NOMO-1 treated with DMSO at 0.1 percent for 48 hours (cell line): ENCODE measurements at regions not wholly inside any gene's neighbourhood (a gene's known extent, or its start where the extent isn't known, plus 50 kb on each side); places are given as distances from the start of the nearest gene placed in this dataset.
"Not testable (repeated sequence)": the region's sequence is repeated elsewhere in the genome, so short reads cannot be mapped to it uniquely, and the experiment has no call there.

Experiments used
- DNase-seq: peaks from one replicate; lab custom pipeline; 2025; ENCODE audit not compliant: unreplicated experiment; lab: John Stamatoyannopoulos, UW

- DNase-seq: no peak
Measured at GRCh38 chr17:36842231-36842819, 95.0 kb upstream of the LHX1 start.

DNA sequence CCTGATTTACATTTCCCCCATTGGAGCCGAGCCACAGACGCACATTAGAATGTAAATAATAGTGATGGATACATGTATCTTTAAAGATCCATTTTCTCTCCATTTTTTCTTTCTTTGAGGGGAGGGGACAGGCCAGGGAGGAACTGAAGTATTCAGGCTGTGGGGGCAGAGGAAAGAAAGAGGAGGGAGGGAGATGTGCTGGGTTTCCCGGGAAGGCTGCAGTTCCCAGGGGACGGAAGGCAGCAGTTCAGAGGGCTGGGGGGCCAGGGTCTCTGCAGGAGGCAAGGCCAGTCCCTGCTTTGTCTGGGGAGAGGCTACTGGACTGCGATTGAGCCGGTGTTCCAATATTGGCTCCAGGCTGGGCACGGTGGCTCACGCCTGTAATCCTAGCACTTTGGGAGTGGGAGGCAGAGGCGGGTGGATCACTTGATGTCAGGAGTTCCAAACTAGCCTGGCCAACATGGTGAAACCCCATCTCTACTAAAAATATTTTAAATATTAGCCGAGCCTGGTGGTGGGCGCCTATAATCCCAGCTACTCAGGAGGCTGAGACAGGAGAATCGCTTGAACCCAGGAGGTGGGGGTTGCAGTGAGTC, 94.2 kb upstream of the LHX1 start:
- DNase-seq: no peak

DNA sequence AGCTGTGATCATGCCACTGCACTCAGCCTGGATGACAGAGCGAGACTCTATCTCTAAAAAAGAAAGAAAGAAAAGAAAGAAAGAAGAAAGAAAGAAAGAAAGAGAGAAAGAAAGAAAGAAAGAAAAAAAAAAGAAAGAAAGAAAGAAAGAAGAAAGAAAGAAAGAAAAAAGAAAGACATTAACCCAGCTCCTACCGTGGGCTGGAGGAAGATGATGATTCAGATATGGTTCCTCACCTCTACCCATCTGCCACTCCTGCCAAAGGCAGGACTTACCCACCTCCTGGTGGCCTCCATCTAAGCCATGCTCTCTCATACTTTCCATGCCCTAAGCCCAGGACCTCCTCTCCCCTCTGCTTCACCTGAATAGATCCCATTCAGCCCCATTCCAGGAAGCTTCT, 93.3 kb upstream of the LHX1 start:
- no peak for DNase-seq

DNA sequence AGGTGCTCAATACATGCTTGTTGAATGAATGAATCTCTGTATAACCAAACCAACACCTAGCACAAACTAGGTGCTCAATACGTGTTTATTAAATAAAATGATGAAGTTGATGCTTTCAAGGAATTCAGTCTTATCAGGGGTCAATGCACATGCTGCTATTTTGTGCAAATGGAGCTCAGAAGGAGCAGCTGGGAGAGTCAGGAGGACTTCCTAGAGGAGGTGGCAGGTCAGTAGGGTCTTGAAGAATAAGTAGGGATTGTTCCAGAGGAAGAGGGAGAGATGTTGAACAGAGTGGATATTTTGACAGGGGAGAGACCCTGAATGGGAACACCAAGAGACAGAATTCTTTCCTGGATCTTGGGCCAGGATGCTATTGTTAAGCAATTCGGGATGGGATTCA, 92.7 kb upstream of the LHX1 start:
- no peak for DNase-seq

- DNase-seq: no peak
Measured at GRCh38 chr17:36845916-36846315, 91.4 kb upstream of the LHX1 start.

GRCh38 chr17:36846410-36847292, 90.6 kb upstream of the LHX1 start:
- no peak for DNase-seq

- no peak for DNase-seq
Measured at GRCh38 chr17:36848008-36848902, 89.0 kb upstream of the LHX1 start.

DNA sequence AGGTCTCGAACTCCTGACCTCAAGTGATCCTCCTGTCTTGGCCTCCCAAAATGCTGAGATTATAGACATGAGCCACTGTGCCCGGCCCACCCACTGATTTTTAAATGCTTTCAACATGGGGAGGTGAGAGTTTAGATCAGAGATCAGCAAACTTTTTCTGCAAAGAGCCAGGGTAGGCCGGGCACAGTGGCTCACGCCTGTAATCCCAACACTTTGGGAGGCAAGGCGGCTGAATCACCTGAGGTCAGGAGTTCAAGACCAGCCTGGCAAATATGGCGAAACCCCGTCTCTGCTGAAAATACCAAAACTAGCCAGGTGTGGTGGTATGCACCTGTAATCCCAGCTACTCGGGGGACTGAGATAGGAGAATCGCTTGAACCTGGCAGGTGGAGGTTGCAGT, 88.3 kb upstream of the LHX1 start:
- DNase-seq: not testable (repeated sequence)

DNA sequence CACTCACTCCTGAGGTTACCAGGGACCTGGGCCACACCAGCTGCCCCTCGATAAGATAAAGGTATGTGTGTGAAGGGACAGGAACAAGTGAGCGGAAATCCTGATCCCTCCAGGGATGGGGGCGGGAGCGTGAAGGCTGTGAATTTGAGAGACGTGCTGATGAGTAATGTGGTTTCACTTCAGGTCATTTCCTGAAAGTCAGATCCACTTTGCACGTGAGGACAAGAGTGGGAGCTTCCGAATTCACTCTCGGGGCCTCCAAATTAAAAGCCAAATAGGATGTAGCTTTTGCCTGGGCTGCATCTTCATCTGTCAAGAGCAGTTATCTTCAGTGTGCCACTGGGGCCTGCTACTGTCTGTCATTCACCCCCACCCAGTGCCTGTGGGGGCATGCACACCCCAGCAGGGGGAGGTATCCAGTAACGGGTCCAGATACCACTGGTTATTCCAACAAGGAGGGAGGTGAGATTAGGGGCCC, 87.4 kb upstream of the LHX1 start:
- peak; percentile 48 for DNase-seq

DNA sequence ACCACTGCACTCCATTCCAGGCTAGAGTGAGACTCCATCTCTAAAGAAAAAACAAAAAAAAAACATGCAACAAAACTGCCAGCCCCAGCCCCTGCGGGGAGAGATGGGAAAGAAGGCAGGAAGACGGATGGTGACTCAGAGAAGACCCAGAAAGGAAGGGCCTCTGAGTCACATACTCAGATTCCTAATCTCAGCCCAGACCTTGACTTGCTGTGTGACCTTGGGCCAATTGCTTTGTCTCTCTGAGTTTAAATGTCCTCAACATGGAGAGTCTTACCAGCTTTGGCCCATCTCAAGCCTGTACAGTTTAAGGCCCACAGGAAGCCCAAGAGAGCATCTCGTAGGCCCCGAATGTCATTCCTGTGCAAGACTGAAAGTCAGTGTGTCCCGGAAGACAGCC, 86.5 kb upstream of the LHX1 start:
- DNase-seq: no peak

DNA sequence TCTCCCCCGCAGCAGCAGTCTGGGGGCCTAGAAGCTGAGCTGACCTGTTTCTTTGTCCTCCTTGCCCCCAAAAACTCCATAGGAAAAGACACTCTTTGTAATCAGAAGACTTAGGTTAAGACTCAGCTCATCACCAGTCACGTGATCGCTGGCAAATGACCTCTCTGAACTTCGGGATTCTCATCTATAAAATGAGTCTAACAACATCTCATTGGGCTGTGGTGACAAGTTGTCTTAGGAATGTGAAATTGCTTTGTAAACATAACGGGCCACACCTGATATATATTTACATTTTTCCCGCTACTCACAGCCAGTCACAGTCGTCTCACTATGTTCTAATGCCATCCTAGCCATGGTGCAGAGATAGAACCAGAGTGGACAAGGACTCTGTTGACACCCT, 86.0 kb upstream of the LHX1 start:
- DNase-seq: no peak

- DNase-seq: not testable (repeated sequence)
Measured at GRCh38 chr17:36852478-36852877, 84.8 kb upstream of the LHX1 start.

DNA sequence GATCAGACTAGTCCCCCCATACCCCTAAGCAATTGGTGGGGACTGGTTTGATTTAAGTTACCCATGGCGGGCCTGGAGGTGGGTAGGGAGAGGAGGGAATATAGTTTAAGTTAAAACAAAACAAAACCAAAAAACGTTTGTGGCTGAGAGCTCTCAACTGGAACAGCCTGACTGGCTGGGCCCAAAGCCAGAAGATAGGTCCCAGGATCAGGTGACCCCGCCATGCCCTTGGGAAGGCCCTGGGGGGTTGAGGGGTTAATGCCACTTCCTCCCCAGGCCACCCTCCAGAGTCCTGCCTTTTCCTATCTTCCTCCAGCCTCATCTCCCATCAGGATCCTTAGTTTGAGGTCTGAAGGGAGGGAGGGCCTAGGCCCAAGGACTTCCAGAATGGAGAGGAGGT, 82.3 kb upstream of the LHX1 start:
- no peak for DNase-seq

DNA sequence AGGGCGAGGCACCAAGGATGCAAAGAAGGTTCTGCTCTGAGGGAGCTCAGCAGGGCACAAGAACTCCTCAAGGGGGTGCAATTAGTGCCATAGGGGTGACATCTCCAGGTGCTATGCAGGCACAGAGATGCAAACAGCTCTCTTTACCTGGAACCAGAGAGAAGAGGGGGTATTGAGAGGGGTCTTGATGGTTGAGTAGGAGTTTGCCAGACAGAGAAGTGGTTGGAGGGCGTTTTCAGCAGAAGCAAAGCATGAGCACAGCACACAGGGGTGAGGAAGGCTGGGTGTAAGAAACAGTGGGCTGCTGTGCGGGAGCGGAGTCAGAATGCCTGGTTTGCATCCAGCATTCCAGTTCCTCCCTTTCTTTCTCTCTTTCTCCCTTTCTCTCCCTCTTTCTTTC, 81.8 kb upstream of the LHX1 start:
- no peak for DNase-seq

- DNase-seq: no peak
Measured at GRCh38 chr17:36856222-36856621, 81.1 kb upstream of the LHX1 start.

DNA sequence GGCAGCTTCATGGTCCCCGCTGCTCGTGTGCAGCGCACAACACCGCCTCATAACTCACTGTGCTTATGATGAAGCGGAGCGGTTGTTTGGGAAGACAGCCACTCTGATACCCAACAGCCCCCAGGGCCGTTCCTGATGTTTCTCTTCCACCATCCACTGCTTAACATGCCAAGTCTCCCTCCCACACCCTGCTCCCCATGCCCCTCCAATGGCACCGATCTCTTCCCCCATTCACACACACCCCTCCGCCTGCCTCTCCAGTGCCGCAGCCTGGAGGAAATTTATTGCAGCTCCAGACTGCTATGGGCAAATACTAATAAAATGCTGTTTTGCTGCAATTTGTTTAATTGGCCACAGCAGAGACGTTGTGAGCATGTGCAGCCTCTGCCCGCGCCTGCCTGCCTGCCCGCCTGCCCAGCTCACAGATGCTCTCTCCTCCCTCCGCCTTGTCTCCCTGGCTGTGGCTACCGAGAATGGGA, 80.3 kb upstream of the LHX1 start:
- DNase-seq: no peak

GRCh38 chr17:36857698-36858097, 79.6 kb upstream of the LHX1 start:
- no peak for DNase-seq

DNA sequence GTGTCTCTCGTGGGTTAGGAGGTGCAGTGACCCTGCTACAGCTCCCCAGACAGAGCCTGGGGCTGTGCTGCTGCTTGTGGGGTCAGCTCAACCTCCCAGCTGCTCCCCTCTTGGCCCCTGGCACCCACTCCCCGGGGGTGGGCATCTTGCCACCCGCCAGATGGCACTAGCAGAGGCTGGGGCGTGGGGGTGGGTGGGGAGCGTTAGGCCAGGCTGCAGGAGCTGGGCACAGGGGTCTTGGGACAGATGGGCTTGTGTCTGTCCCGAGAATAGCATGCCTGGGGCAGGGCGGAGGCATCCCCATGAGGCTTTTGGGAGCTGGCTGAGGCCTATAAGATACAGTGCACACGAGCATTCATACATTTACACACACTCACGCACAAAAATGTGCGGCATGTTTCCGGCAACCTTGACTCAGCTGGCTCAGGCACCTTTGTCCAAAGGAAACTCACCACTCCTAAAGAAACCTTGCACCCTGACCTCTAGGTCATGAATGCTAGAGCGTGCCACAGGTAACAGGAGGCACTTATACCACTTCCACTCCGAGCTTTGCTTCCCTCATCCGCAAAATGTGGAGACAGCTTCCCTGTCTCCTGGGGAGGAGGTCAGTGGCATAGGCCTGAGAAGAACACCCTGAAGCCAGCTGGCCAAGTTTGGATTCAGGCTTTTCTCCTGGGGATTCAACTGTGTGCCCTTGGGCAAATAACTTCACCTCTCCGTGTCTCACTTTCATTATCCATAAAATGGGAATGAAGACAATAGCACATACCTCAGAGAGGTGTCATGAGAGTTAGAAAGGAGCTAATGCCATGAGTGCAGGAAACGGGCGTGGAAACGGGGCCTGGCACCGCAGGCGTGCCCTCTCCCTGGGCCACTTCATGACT, 78.9 kb upstream of the LHX1 start:
- no peak for DNase-seq

GRCh38 chr17:36859003-36859300, 78.3 kb upstream of the LHX1 start:
- no peak for DNase-seq

GRCh38 chr17:36859706-36860105, 77.6 kb upstream of the LHX1 start:
- DNase-seq: no peak
